Neural crest cell (in vitro differentiated cells): ENCODE measurements at regions not wholly inside any gene's neighbourhood (a gene's known extent, or its start where the extent isn't known, plus 50 kb on each side); places are given as distances from the start of the nearest gene placed in this dataset.
"Not testable (repeated sequence)": the region's sequence is repeated elsewhere in the genome, so short reads cannot be mapped to it uniquely, and the experiment has no call there.

Source experiments
- DNase-seq: peaks from one replicate; pipeline ENCODE4 v3.0.0; 2021; ENCODE audit warnings: low read depth, mixed read lengths, low spot score
- H3K27ac Mint-ChIP-seq: one replicate; pipeline ENCODE4 v1.8.0; 2021; ENCODE audit warnings: mild to moderate bottlenecking, mixed read lengths; ENCODE audit not compliant: unreplicated experiment
- H3K27me3 Mint-ChIP-seq: 2 replicates; pipeline ENCODE4 v1.8.0; 2021; ENCODE audit warnings: low read depth, mild to moderate bottlenecking, mixed read lengths
- H3K36me3 Mint-ChIP-seq: 2 replicates; pipeline ENCODE4 v1.8.0; 2021; ENCODE audit warnings: low read depth, mild to moderate bottlenecking, mixed read lengths
- H3K4me1 Mint-ChIP-seq: 2 replicates; pipeline ENCODE4 v1.8.0; 2021; ENCODE audit warnings: mixed read lengths
- H3K4me3 Mint-ChIP-seq: one replicate; pipeline ENCODE4 v1.8.0; 2021; ENCODE audit warnings: mild to moderate bottlenecking, mixed read lengths
- H3K9me3 Mint-ChIP-seq: 2 replicates; pipeline ENCODE4 v1.8.0; 2021; ENCODE audit warnings: mixed read lengths
- TF ChIP-seq, protein P1 (sequence below): fragments of 200-600 bp; sonication (generic); conservative IDR thresholded peaks from 2 replicates; pipeline ENCODE4 v1.5.0; 2021; ENCODE audit warnings: antibody characterized with exemption, mild to moderate bottlenecking

GRCh38 chr10:64041185-64041988 lies 520.2 kb downstream of the REEP3 start:
- DNase-seq = peak; percentile 53
- TF ChIP-seq, protein P1, sequence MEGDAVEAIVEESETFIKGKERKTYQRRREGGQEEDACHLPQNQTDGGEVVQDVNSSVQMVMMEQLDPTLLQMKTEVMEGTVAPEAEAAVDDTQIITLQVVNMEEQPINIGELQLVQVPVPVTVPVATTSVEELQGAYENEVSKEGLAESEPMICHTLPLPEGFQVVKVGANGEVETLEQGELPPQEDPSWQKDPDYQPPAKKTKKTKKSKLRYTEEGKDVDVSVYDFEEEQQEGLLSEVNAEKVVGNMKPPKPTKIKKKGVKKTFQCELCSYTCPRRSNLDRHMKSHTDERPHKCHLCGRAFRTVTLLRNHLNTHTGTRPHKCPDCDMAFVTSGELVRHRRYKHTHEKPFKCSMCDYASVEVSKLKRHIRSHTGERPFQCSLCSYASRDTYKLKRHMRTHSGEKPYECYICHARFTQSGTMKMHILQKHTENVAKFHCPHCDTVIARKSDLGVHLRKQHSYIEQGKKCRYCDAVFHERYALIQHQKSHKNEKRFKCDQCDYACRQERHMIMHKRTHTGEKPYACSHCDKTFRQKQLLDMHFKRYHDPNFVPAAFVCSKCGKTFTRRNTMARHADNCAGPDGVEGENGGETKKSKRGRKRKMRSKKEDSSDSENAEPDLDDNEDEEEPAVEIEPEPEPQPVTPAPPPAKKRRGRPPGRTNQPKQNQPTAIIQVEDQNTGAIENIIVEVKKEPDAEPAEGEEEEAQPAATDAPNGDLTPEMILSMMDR = peak; percentile 100
- H3K27me3 Mint-ChIP-seq = no peaks in the 10 kb centered on the region
- H3K4me3 Mint-ChIP-seq = peak overlapping the region; percentile 0
- no peaks in the 10 kb centered on the region for H3K36me3 Mint-ChIP-seq
- peaks cover 26% of the 10 kb centered on the region for H3K4me1 Mint-ChIP-seq
- no peak overlapping the region for H3K27ac Mint-ChIP-seq
- H3K9me3 Mint-ChIP-seq = no peaks in the 10 kb centered on the region

DNA sequence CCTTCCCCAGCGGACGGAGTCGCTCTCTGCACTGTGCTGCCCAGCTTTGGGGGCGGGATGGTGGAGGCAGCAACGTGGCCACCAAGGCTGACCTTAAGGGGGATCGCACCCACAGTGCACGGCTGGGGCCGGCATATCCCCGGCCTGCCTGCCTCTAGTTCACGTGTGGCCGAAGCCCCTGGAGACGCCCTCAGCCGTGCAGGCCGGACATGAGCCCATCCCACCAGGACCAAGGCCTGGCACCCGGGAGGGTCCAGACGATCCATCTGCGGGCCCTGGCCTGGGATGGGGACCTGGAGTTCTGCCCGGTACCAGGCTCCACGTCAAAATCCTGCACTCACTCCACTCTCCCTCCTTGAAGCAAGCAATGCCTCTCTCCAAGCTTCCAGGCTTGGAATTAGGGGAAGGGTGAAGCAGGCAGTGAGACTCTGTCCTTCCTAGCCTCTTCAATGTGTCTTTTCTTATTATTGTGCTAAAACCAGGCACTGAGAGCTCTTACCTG lies 520.8 kb downstream of the REEP3 start:
- Mint-ChIP-seq H3K36me3 (no peaks in the 10 kb centered on the region), H3K27me3 (no peaks in the 10 kb centered on the region), H3K4me3 (no peak overlapping the region), H3K9me3 (no peaks in the 10 kb centered on the region), H3K4me1 (peaks cover 20% of the 10 kb centered on the region), H3K27ac (no peak overlapping the region)
- TF ChIP-seq, protein P1 = no peak
- DNase-seq = no peak

DNA sequence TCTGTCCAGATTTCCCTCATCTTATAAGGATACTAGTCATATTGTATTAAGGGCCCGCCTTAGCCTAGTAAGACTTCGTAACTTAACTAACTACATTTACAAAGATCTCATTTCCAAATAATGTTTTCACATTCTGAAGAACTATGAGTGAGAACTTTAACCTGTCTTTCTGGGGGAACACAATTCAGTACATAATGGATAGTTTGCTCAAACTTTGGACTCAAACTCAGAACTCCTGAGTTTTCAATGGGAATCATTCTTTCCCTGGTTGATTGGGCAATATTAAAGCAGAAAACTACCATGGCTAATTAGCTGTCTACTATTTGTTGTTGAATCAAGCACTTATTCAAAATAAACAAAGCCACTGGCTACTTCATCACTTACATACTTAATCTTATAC lies 522.9 kb downstream of the REEP3 start:
- DNase-seq = no peak
- TF ChIP-seq, protein P1 = no peak
- H3K27ac Mint-ChIP-seq = no peak overlapping the region
- no peaks in the 10 kb centered on the region for H3K27me3 Mint-ChIP-seq
- H3K36me3 Mint-ChIP-seq = no peaks in the 10 kb centered on the region
- H3K4me1 Mint-ChIP-seq = peaks cover 9% of the 10 kb centered on the region
- no peak overlapping the region for H3K4me3 Mint-ChIP-seq
- H3K9me3 Mint-ChIP-seq = no peaks in the 10 kb centered on the region

DNA sequence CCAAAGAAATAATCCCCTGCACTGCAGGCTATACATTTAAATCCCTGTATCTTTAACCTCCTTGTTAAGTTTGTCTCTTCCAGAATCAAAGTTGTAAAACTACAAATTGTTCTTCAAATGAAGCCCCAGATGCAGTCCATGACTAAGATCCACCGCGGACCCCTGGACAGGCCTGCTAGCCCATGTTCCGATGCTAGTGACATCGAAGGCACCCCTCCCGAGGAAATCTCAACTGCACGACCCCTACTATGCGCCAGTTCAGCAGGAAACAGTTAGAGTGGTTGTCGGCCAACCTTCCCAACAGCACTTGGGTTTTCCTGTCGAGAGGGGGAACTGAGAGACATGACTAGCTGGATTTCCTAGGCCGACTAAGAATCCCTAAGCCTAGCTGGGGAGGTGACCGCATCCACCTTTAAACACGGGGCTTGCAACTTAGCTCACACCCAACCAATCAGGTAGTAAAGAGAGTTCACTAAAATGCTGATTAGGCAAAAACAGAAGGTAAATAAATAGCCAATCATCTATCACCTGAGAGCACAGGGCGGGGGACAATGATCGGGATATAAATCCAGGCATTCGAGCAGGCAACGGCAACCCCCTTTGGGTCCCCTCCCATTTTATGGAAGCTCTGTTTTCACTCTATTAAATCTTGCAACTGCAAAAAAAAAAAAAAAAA lies 523.9 kb downstream of the REEP3 start:
- not testable (repeated sequence) for DNase-seq, H3K9me3 Mint-ChIP-seq, H3K27ac Mint-ChIP-seq, H3K27me3 Mint-ChIP-seq, H3K4me3 Mint-ChIP-seq, H3K4me1 Mint-ChIP-seq, H3K36me3 Mint-ChIP-seq

- Mint-ChIP-seq H3K4me3 (no peak overlapping the region), H3K9me3 (peaks cover 5% of the 10 kb centered on the region), H3K4me1 (no peaks in the 10 kb centered on the region), H3K36me3 (no peaks in the 10 kb centered on the region), H3K27me3 (no peaks in the 10 kb centered on the region), H3K27ac (no peak overlapping the region)
- DNase-seq = no peak
- TF ChIP-seq, protein P1 = no peak
These were observed 533.2 kb downstream of the REEP3 start for GRCh38 chr10:64054392-64054791.

- Mint-ChIP-seq H3K4me3 (no peak overlapping the region), H3K27me3 (no peaks in the 10 kb centered on the region), H3K4me1 (no peaks in the 10 kb centered on the region), H3K27ac (no peak overlapping the region), H3K36me3 (no peaks in the 10 kb centered on the region), H3K9me3 (no peaks in the 10 kb centered on the region)
- TF ChIP-seq, protein P1 = no peak
- DNase-seq = no peak
These were observed 538.7 kb downstream of the REEP3 start for GRCh38 chr10:64059884-64060283.
